ENCODE measurements at regions not wholly inside any gene's neighbourhood (a gene's known extent, or its start where the extent isn't known, plus 50 kb on each side); places are given as distances from the start of the nearest gene placed in this dataset.

- TF ChIP-seq YY1 (IDR thresholded peaks at IDR 0.05; ENCODE audit: insufficient read depth, insufficient read length) (no peak), ZNF274 (IDR thresholded peaks at IDR 0.05; ENCODE audit: low read depth, low read length) (no peak), SUZ12 (IDR thresholded peaks at IDR 0.05; ENCODE audit: extremely low read depth, insufficient read depth, insufficient read length) (no peak)
Observed at GRCh38 chr11:45569776-45570175, 95.6 kb downstream of the CHST1 start.

Data from NT2/D1 (cell line).